ENCODE measurements at regions not wholly inside any gene's neighbourhood (a gene's known extent, or its start where the extent isn't known, plus 50 kb on each side); places are given as distances from the start of the nearest gene placed in this dataset.

DNA sequence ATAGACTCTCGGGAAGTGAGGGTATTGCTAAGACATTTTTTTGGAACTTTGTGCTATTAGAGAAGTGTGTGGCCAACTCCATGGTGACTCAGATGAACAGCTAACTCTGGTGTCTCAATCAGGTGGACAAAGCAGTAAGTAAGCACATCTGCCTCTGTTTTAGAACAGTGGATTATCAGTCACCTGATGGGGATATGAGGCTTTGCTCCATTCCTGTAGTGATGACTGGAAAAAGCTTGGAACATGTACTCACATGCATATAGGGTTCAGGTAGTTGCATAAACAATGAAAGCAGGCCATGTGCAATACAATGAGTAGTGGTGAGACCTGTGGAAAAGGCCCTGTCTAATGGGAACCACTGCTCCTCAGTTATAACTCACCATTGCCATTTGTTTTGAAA lies 168.2 kb upstream of the FBN2 start:
- TF ChIP-seq, protein P1, sequence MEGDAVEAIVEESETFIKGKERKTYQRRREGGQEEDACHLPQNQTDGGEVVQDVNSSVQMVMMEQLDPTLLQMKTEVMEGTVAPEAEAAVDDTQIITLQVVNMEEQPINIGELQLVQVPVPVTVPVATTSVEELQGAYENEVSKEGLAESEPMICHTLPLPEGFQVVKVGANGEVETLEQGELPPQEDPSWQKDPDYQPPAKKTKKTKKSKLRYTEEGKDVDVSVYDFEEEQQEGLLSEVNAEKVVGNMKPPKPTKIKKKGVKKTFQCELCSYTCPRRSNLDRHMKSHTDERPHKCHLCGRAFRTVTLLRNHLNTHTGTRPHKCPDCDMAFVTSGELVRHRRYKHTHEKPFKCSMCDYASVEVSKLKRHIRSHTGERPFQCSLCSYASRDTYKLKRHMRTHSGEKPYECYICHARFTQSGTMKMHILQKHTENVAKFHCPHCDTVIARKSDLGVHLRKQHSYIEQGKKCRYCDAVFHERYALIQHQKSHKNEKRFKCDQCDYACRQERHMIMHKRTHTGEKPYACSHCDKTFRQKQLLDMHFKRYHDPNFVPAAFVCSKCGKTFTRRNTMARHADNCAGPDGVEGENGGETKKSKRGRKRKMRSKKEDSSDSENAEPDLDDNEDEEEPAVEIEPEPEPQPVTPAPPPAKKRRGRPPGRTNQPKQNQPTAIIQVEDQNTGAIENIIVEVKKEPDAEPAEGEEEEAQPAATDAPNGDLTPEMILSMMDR (IDR thresholded peaks at IDR 0.05), result no peak
- no peak for TF ChIP-seq POLR2A (IDR thresholded peaks at IDR 0.05)

All from testis (tissue), 2 donors.